ENCODE measurements at regions not wholly inside any gene's neighbourhood (a gene's known extent, or its start where the extent isn't known, plus 50 kb on each side); places are given as distances from the start of the nearest gene placed in this dataset.
"Not testable (repeated sequence)": the region's sequence is repeated elsewhere in the genome, so short reads cannot be mapped to it uniquely, and the experiment has no call there.

GRCh38 chr6:137573739-137574138 is 79.5 kb upstream of the OLIG3 start:
- Histone ChIP-seq H3K27me3 (ENCODE audit: low read depth) (peaks cover 33% of the 10 kb centered on the region), H3K4me1 (no peaks in the 10 kb centered on the region), H3K4me3 (no peak overlapping the region), H3K9me3 (replicated peaks) (no peaks in the 10 kb centered on the region), H3K27ac (replicated peaks) (no peak overlapping the region), H3K36me3 (no peaks in the 10 kb centered on the region)
- intact Hi-C loops (cut with micrococcal nuclease), result no loop called here
- DNase-seq, result no peak
- TF ChIP-seq, protein P1, sequence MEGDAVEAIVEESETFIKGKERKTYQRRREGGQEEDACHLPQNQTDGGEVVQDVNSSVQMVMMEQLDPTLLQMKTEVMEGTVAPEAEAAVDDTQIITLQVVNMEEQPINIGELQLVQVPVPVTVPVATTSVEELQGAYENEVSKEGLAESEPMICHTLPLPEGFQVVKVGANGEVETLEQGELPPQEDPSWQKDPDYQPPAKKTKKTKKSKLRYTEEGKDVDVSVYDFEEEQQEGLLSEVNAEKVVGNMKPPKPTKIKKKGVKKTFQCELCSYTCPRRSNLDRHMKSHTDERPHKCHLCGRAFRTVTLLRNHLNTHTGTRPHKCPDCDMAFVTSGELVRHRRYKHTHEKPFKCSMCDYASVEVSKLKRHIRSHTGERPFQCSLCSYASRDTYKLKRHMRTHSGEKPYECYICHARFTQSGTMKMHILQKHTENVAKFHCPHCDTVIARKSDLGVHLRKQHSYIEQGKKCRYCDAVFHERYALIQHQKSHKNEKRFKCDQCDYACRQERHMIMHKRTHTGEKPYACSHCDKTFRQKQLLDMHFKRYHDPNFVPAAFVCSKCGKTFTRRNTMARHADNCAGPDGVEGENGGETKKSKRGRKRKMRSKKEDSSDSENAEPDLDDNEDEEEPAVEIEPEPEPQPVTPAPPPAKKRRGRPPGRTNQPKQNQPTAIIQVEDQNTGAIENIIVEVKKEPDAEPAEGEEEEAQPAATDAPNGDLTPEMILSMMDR (IDR thresholded peaks at IDR 0.05; ENCODE audit: borderline replicate concordance), result no peak

GRCh38 chr6:137579612-137580011 is 85.4 kb upstream of the OLIG3 start:
- DNase-seq, result no peak
- no peaks in the 10 kb centered on the region for H3K4me1 ChIP-seq
- no peak overlapping the region for H3K4me3 ChIP-seq
- H3K36me3 ChIP-seq, result no peaks in the 10 kb centered on the region
- TF ChIP-seq, protein P1 (IDR thresholded peaks at IDR 0.05; ENCODE audit: borderline replicate concordance), result no peak
- peaks cover 18% of the 10 kb centered on the region for H3K27me3 ChIP-seq (ENCODE audit: low read depth)
- intact Hi-C loops (cut with micrococcal nuclease), result no loop called here
- H3K9me3 ChIP-seq (replicated peaks), result no peaks in the 10 kb centered on the region
- H3K27ac ChIP-seq (replicated peaks), result no peak overlapping the region

GRCh38 chr6:137581019-137581707 is 87.0 kb upstream of the OLIG3 start:
- Histone ChIP-seq H3K4me1 (no peaks in the 10 kb centered on the region), H3K27me3 (ENCODE audit: low read depth) (peaks cover 16% of the 10 kb centered on the region), H3K27ac (replicated peaks) (no peak overlapping the region), H3K36me3 (no peaks in the 10 kb centered on the region), H3K9me3 (replicated peaks) (no peaks in the 10 kb centered on the region), H3K4me3 (no peak overlapping the region)
- TF ChIP-seq, protein P1 (IDR thresholded peaks at IDR 0.05; ENCODE audit: borderline replicate concordance), result no peak
- intact Hi-C loops (cut with micrococcal nuclease), result no loop called here
- DNase-seq, result no peak

GRCh38 chr6:137583519-137583918 is 89.3 kb upstream of the OLIG3 start:
- intact Hi-C loops (cut with micrococcal nuclease); DNase-seq; H3K4me1 ChIP-seq; H3K27ac ChIP-seq (replicated peaks); H3K36me3 ChIP-seq; H3K4me3 ChIP-seq; H3K9me3 ChIP-seq (replicated peaks): not testable (repeated sequence)
- peaks cover 29% of the 10 kb centered on the region for H3K27me3 ChIP-seq (ENCODE audit: low read depth)

GRCh38 chr6:137588472-137588871 is 94.3 kb upstream of the OLIG3 start:
- Histone ChIP-seq H3K9me3 (replicated peaks) (peaks cover 31% of the 10 kb centered on the region), H3K4me1 (no peaks in the 10 kb centered on the region), H3K36me3 (no peaks in the 10 kb centered on the region), H3K27me3 (ENCODE audit: low read depth) (peaks cover 42% of the 10 kb centered on the region), H3K27ac (replicated peaks) (no peak overlapping the region), H3K4me3 (no peak overlapping the region)
- no peak for DNase-seq
- intact Hi-C loops (cut with micrococcal nuclease), result no loop called here
- TF ChIP-seq, protein P1 (IDR thresholded peaks at IDR 0.05; ENCODE audit: borderline replicate concordance), result no peak

DNA sequence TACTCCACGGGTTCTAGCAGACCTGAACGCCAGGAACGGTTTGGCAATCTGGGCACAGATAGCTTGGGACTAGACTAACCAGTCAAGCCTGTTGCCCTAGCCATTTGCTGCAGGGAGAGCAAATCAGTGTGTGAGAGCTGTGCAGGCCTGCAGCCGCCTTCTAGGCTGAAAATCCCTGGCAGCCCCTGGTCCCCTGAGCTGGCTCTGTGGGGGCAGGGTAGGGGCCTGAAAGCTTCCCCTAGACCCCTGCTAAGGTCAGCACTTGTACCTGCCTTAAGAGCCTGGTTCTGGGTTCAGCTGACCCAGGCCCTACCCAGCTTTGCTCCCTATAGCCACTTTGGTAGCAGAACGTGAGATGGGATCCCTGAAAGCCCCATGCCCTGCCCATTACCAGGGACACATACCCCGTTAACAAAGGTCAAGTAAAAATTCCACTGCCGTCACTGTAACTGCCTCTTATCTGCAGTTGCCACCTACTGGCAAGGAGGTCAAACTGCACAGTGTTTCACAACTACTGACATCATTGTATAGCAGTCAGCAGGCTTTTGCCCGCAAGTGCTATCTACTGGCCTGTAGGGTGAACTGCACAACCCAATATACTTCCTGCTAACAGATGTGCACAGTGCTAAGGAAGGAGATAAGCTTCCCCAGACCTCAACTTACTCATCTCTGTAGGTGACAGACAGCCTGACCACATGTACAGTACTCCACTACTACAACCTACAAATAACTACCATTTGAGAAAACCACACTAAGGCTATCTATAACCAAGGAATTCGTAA is 95.1 kb upstream of the OLIG3 start:
- TF ChIP-seq, protein P1 (IDR thresholded peaks at IDR 0.05; ENCODE audit: borderline replicate concordance), result no peak
- H3K9me3 ChIP-seq (replicated peaks), result peaks cover 31% of the 10 kb centered on the region
- H3K4me1 ChIP-seq, result no peaks in the 10 kb centered on the region
- no peaks in the 10 kb centered on the region for H3K36me3 ChIP-seq
- no peak overlapping the region for H3K4me3 ChIP-seq
- no peak overlapping the region for H3K27ac ChIP-seq (replicated peaks)
- no peak for DNase-seq
- intact Hi-C loops (cut with micrococcal nuclease), result no loop called here
- H3K27me3 ChIP-seq (ENCODE audit: low read depth), result peaks cover 38% of the 10 kb centered on the region

All from left ventricle myocardium inferior (tissue), 1 donor.